Panc1 (cell line): ENCODE measurements at regions not wholly inside any gene's neighbourhood (a gene's known extent, or its start where the extent isn't known, plus 50 kb on each side); places are given as distances from the start of the nearest gene placed in this dataset.

Experiments used
- ATAC-seq: fragments of 200-7000 bp; cut with Tn5 transposase; 2 replicates; pipeline ENCODE4 v1.9.1; 2020; ENCODE audit warnings: mild to moderate bottlenecking, moderate library complexity
- BruUV-seq: library from RNA; stranded (reverse); fragments of 400-500 nt; replicated peaks from 2 replicates; lab custom pipeline; 2021; lab: Mats Ljungman, UMichigan
- CTCF ChIA-PET: fragments of 300-600 bp; sonication (Branson Sonifier 250); formaldehyde crosslinking; loops from one replicate; lab custom pipeline; 2022; ENCODE audit warnings: antibody characterized with exemption; lab: Charles Lee
- POLR2A ChIA-PET: fragments of 300-600 bp; sonication (Branson Sonifier 250); formaldehyde crosslinking; loops from one replicate; lab custom pipeline; 2022; ENCODE audit warnings: antibody characterized with exemption; lab: Charles Lee
- DNase-seq: peaks from one replicate; pipeline ENCODE4 v3.0.0-alpha.2; 2010; ENCODE audit warnings: low read depth, low spot score
- H3K27ac ChIP-seq: 2 replicates; pipeline ENCODE4 v1.5.1; 2011; ENCODE audit warnings: mild to moderate bottlenecking, low read length, inconsistent platforms
- H3K27me3 ChIP-seq: fragments of 200-500 bp; sonication (Bioruptor generic); 2 replicates; pipeline ENCODE4 v1.6.0; 2014; ENCODE audit warnings: low read length, inconsistent platforms; ENCODE audit not compliant: control insufficient read depth, insufficient read depth
- H3K36me3 ChIP-seq: fragments of 200-500 bp; sonication (Bioruptor generic); 2 replicates; pipeline ENCODE4 v1.5.1; 2014; ENCODE audit warnings: inconsistent platforms, mild to moderate bottlenecking, low read length, moderate library complexity; ENCODE audit not compliant: control insufficient read depth, insufficient read depth
- H3K4me1 ChIP-seq: 2 replicates; pipeline ENCODE4 v1.5.1; 2011; ENCODE audit warnings: inconsistent platforms, mild to moderate bottlenecking, low read length, moderate library complexity; ENCODE audit not compliant: control insufficient read depth, insufficient read depth
- H3K4me3 ChIP-seq, 2 experiments: 2 replicates each; pipeline ENCODE4 v1.5.1; 2011 to 2012; ENCODE audit warnings: low read depth in 2 of 2, low read length in 2 of 2, mild to moderate bottlenecking in 2 of 2, inconsistent platforms in 1 of 2, moderate library complexity in 1 of 2
- H3K9me3 ChIP-seq: fragments of 200-500 bp; sonication (Bioruptor generic); 2 replicates; pipeline ENCODE4 v1.5.1; 2014; ENCODE audit warnings: low read depth, mild to moderate bottlenecking, inconsistent platforms, low read length, moderate library complexity; ENCODE audit not compliant: control insufficient read depth, insufficient read depth
- CTCF ChIP-seq: fragments of 450-650 bp; IDR thresholded peaks from 2 replicates; pipeline ENCODE4 v1.5.1; 2017; ENCODE audit warnings: mild to moderate bottlenecking
- POLR2AphosphoS5 ChIP-seq: IDR thresholded peaks from 2 replicates; pipeline ENCODE4 v1.6.1; 2012; ENCODE audit warnings: mild to moderate bottlenecking, low read depth, low read length, moderate library complexity
- SIN3A ChIP-seq: IDR thresholded peaks from 2 replicates; pipeline ENCODE4 v1.6.1; 2012; ENCODE audit warnings: low read depth, mild to moderate bottlenecking, low read length, moderate library complexity, borderline replicate concordance; ENCODE audit not compliant: insufficient read depth
- TCF7L2 ChIP-seq: IDR thresholded peaks from 2 replicates; pipeline ENCODE4 v1.6.1; 2011; ENCODE audit warnings: mild to moderate bottlenecking, low read depth, low read length, inconsistent platforms
- in situ Hi-C: cut with HindIII; loops from 2 replicates; pipeline ENCODE4 v1.10.0; 2016; ENCODE audit warnings: low sequenced_read_pairs, low pct_unique_long_range_greater_than_20kb
- intact Hi-C: fragments of 100-400 bp; cut with micrococcal nuclease; formaldehyde crosslinking; loops from one replicate; pipeline ENCODE4 v1.10.0; 2022; ENCODE audit not compliant: unreplicated experiment
- TF ChIP-seq, protein P1 (sequence below), 2 experiments: IDR thresholded peaks; 2 replicates each; pipeline ENCODE4 v1.6.1; 2011 to 2012; ENCODE audit warnings: low read depth in 2 of 2, control low read depth in 1 of 2, low read length in 1 of 2, mild to moderate bottlenecking in 1 of 2, moderate library complexity in 1 of 2; ENCODE audit not compliant: insufficient read depth in 1 of 2

- H3K27me3 ChIP-seq: no peaks in the 10 kb centered on the region
- no peak overlapping the region for H3K4me3 ChIP-seq
- intact Hi-C loops: no loop called here
- H3K4me1 ChIP-seq: no peaks in the 10 kb centered on the region
- no peaks in the 10 kb centered on the region for H3K36me3 ChIP-seq
- no peak overlapping the region for H3K27ac ChIP-seq
- DNase-seq (no peak), ATAC-seq (no peak)
- CTCF ChIA-PET: no interaction called here
- no peak for TF ChIP-seq SIN3A
- no peak for TF ChIP-seq POLR2AphosphoS5
- TF ChIP-seq CTCF: no peak
- no peak for TF ChIP-seq TCF7L2
- TF ChIP-seq, protein P1, sequence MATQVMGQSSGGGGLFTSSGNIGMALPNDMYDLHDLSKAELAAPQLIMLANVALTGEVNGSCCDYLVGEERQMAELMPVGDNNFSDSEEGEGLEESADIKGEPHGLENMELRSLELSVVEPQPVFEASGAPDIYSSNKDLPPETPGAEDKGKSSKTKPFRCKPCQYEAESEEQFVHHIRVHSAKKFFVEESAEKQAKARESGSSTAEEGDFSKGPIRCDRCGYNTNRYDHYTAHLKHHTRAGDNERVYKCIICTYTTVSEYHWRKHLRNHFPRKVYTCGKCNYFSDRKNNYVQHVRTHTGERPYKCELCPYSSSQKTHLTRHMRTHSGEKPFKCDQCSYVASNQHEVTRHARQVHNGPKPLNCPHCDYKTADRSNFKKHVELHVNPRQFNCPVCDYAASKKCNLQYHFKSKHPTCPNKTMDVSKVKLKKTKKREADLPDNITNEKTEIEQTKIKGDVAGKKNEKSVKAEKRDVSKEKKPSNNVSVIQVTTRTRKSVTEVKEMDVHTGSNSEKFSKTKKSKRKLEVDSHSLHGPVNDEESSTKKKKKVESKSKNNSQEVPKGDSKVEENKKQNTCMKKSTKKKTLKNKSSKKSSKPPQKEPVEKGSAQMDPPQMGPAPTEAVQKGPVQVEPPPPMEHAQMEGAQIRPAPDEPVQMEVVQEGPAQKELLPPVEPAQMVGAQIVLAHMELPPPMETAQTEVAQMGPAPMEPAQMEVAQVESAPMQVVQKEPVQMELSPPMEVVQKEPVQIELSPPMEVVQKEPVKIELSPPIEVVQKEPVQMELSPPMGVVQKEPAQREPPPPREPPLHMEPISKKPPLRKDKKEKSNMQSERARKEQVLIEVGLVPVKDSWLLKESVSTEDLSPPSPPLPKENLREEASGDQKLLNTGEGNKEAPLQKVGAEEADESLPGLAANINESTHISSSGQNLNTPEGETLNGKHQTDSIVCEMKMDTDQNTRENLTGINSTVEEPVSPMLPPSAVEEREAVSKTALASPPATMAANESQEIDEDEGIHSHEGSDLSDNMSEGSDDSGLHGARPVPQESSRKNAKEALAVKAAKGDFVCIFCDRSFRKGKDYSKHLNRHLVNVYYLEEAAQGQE (IDR thresholded peaks at IDR 0.05; ENCODE audit: insufficient read depth in 1 of 2, low read depth in 2 of 2, low read length in 1 of 2): no peak
- in situ Hi-C loops: no loop called here
- BruUV-seq: no TSS peak
- H3K9me3 ChIP-seq: no peaks in the 10 kb centered on the region
- POLR2A ChIA-PET: no interaction called here
Measured at GRCh38 chr12:39077226-39077625, 171.8 kb upstream of the CPNE8 start.

DNA sequence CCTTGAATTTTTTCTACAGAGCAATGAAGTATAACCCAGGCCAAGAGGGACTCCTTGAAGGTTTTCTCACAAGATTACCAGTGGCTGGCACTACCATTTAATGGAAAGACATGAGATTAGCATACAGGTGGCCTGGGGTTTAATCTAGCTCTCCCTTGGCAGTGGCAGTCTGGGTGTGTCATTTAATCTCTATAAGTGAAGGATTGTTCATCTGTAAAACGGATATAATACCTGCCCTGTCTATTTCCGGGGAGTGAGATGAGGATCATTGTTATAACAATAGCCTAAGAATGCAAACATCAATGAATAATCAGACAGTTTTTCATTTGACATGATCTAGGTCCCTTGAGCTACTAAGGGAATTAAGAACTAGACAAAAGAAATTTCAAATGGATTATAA, 168.7 kb upstream of the CPNE8 start:
- H3K4me3 ChIP-seq: no peak overlapping the region
- intact Hi-C loops: no loop called here
- CTCF ChIA-PET: no interaction called here
- no peaks in the 10 kb centered on the region for H3K36me3 ChIP-seq
- H3K27me3 ChIP-seq: no peaks in the 10 kb centered on the region
- TF ChIP-seq TCF7L2: no peak
- TF ChIP-seq SIN3A: no peak
- no peak for TF ChIP-seq POLR2AphosphoS5
- TF ChIP-seq, protein P1 (IDR thresholded peaks at IDR 0.05; ENCODE audit: insufficient read depth in 1 of 2, low read depth in 2 of 2, low read length in 1 of 2): no peak
- no peak for TF ChIP-seq CTCF
- POLR2A ChIA-PET: no interaction called here
- no peaks in the 10 kb centered on the region for H3K9me3 ChIP-seq
- in situ Hi-C loops: no loop called here
- no peaks in the 10 kb centered on the region for H3K4me1 ChIP-seq
- BruUV-seq: no TSS peak
- DNase-seq (no peak), ATAC-seq (no peak)
- H3K27ac ChIP-seq: no peak overlapping the region
